CD1c-positive myeloid dendritic cell (primary cell): ENCODE measurements at regions not wholly inside any gene's neighbourhood (a gene's known extent, or its start where the extent isn't known, plus 50 kb on each side); places are given as distances from the start of the nearest gene placed in this dataset.

Experiments
- DNase-seq: peaks from one replicate; pipeline ENCODE4 v3.0.0-alpha.2; 2016; ENCODE audit errors: extremely low spot score

DNA sequence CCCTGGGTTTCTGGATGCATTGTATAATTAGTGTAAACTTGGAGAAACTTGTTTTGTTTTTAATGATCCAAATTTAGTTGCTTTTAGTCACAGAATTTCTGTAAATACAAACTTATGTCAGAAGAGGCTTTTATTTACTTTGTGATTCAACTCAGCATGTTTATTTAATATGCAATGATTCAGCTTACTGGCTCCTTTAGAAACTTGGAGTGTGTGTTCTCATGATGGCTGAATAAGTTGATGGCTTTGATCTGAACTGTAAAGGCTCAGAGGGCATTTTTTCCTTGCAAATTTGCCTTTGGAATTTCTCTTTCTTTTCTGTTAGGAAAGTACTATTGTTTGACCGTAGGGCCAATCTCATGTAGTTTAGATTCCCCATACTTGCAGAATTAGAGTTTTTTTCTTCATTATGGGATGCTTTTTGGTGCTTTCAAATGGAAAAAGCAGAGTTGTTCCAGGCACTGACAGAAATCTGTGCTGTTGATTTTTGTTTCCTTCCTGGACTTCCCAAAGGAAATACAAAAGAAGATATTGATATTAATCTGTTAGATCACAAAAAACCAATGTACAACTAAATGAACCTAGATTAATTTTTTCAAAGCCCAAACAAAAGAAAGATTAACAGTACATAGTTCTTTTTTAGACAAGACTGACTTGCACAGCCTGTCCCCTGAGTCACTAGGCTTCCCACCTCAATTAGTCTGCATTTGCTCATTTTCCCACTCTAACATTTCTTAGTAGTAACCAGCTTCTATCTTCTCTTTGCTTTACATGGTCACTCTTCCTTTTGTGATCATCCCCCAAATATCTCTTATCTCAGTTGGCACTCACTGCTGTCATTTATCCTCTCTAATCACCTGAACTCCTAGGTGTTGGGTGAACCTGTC is 96.8 kb upstream of the AGR3 start:
- no peak for DNase-seq

DNA sequence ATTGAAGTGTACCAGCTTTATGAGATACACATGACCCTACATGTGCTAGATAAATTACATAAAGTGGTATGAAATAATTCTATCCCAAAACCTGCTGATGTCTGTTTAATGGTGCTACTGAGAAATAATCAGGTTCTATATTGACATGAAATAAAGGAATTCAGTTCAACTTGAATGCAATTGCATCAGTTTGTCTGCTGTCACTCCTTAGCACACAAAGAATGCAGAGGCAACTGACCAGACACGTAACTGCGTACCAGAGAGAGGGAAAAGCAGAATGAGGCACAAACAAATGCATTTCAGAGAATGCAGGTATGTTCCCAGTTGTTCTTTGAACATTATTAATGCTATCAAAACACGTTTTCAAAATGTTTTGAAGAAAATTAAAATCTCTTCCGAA is 98.8 kb upstream of the AGR3 start:
- DNase-seq = no peak

DNA sequence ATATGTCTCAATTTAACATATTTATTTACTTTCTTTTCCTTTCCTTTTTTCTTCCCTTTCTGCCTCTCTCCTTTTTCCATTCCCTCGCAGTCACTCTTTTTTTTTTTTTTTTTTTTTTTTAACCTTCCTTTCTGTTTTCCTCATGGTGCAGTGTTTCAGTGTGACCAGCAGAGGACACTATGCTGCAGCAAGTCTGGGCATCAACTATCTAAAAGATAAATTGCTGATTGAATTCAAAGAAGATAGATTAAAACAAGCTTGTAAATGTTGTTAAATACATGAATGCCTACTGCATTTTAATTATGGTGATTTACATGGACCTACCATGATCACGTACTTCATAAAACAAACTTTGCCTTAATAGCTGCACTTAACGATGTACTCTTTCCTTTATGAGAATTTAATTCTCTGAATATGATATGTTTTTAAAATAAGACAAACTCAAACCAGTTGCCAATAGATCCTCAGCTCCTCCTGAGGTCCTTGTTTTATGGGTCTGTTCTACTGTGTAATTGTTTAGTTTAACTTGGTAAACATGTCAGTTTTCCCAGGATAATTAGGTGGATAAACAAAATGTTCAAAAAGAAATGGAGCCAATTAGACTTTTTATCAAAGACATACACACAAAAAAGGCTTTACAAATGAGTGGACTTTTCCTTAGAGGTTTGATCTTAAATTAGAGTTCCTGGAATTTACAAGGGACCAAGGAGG is 101.0 kb upstream of the AGR3 start:
- DNase-seq = peak; percentile 58

DNA sequence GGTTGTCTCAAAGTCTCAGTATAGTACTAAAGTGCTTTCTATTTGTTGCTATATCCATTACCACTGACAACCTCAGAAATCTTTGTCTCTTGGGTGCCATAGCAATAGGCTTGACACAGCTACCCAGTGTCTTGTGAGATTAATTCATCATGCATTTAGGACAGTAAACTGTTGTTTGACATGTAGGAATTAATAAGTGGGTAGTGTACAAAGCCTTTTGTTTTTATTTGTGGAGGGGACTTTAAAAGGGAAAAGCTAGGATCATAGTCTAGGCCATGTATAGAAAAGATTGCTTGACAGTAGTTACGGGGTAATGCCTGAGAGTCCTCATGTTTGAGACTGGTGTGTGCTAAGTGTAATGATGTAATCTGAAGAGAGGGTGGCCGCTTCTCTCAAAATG is 102.6 kb upstream of the AGR3 start:
- no peak for DNase-seq

DNA sequence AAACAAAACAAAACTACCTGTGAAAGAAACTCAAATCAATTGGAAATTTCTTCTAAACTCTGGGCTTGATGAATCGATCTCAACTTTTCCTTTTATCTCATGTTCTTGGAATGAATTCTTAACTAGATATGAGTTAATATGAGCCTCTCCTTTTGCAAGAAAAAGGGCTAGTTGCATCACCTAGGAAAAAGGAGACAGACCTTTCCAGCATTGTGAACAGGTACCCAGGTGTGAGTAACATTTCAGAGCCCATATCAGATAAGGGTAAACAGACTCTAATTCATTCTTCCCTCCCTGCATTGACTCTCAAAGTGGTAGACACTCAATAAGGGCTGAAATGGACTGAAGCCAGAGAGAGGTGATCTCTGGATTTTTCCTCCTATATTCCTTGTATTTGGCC is 103.8 kb upstream of the AGR3 start:
- DNase-seq = no peak

DNA sequence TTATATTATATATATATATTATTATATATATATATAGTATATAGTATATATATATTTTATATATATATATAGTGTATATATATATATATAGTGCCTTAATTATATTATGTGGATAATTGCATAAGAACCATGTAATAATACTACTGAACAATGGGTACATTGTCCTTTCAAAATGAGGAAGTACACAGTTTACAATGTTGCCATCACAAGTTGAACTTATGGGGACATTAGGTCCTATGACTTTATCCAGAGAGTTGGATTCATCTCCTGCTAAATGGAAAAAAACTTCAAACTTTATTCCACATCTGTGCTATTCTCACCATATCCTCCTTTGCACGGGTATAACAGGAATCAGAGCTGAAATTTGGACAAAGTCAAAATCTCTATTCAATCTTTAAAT is 105.0 kb upstream of the AGR3 start:
- peak; percentile 32 for DNase-seq

DNA sequence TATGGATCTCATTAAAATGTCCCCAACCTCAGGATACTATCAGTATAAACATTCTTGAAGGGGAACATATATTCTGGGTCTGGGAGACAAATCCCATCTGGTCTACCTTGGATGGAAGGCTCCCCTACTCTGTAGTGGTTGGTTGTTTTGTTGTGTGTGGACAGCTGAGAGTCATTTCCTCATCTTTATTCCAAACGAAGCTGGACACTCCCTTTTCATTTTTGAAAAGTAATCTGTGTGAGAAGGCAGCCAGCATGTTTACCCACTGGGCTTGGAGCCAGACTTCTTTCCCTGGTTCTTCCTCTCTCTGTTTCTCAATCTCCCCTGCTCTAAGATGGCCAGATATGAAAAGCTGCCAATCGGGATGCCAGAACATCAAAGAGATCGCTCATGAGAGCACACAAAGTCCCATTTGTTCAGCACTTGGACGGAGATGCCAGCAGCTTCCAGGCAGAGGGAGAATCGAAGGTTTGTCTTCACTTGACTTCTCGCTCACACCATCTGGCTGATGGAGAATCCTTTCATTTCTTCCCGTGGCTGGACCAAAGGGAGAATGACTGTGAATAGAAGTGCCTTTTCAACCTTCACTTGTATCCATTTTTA is 108.1 kb upstream of the AGR3 start:
- DNase-seq = no peak

DNA sequence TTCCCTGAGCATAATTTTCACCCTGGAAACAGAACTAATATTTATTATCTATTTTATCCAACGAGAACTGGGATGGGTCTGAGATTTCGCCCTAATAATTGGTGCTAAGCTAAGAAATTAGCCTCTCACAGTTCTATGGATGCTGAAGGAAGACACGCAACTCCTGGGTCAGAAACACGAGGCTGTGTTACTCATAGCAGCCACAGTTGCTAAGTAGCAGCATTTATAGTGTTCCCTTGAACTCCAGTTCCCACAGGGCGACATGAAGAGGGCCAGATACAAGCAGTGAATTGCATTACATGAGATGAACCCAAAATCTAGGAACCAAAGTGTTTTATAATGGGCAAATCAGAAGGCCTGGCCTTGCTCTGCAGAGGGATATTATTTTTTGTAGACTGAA is 109.8 kb upstream of the AGR3 start:
- DNase-seq = no peak

DNA sequence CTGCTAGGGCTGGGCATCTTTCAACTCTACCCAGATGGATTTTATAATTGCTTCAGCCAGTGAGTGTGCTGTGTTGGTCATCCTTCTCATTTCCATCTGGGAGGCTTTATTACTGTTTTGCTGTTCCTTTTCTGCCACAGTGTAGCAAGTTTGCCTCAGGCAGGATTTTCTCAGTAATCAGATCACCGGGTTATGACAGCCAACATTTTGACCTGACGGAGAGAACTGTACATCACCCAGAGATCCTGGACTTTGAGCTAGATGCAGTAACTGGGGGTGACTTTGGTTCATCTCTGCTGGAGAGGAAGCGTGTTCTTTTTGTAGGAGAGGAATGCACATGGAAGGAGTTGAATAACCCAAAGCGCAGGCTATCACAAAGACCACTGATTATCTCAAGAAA is 111.8 kb upstream of the AGR3 start:
- no peak for DNase-seq

DNA sequence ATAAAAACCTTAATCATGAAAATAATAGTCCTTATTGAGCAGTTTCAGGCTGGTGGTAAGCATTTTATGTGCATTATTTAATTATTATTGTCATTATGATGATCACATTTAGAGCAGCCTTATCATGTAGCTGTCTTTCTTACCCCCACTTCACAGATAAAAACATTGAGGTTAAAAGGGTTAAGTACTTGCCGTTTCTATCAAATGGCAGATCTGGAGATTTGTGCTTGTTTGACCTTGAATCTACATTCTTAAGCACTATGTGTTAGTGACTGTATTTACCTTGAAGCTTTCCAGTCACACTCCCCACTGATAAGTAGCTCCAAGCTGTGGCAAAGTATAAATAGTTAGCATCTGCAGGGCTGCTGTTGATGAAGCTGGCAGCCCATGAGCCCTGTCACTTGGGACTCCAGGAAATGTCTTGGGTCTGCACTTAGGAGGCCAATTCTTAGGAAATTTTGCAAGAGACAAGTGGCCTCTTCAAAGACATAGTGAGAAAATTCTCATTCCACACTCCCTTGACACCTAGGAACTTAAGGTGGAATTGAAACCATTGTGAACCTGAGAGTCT is 116.8 kb upstream of the AGR3 start:
- no peak for DNase-seq

DNA sequence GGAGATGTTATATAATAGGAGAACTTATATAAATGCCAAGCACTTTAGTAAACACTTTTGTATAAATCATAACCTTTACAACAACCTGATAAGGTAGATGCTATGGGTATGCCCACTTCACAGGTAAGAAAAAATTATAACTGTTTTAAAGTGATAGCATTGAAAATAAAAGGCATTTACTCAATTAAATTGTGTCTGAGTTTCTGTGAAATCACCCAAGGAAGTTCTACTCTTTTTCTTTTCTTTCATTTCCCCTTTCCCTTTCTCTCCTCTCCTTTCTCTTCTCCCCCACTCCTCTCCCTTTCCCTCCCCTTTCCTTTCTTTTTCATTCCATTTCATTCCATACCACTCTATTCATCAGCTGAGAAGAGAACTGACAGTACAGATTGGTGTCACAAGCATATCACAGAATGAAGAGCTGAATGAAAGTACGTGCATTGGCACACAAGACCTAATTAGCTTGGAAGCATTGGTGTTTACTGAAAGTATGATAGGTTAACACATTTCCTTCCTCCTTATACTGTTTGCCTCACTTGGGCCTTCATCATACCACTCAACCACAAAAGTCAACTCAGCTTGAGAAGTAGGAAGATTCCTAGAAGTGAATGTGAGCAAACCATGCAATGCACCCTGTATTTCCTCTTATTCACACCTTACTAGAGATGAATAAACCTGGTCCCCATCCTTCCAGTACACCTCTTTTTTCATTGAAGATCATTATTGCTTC is 117.9 kb upstream of the AGR3 start:
- DNase-seq = peak; percentile 39

DNA sequence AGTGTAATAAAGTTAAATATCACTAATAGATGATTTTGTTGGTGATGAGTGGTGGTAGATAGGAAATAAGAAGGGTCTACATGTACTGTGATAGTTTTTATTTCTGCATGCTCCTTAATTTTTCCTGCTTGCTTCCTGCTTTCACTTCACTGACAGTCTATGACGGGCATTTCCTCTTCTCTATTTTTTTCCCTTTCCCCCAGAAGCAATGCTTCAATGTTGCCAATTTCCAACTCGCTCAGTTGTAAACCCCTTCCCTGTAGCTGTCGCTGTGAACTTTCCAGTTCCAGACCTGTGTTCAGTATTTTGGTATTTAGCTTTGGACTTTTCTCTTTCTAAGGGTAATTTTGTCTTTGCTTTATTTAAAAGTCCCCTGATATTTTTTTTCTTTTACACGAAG is 123.5 kb upstream of the AGR3 start:
- peak; percentile 63 for DNase-seq

DNA sequence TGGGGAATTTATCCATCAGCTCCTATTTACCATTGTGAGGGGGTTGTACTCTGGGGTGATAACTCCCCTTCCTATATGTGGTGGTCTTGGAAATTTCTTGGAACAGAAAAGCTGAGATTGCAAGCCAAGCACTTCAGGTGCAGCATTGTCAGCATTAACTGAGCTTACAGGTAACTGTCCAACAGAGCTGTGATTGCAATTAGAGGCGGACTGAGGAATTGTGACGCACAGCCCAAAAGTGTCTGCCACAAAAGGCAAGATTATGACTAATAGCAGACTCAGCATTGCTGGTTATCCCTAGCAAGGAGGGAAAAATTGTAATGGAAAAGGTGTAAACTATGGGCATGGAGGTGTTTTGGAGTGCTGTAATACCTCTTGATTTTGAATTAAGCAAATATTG is 126.1 kb upstream of the AGR3 start:
- DNase-seq = no peak

DNA sequence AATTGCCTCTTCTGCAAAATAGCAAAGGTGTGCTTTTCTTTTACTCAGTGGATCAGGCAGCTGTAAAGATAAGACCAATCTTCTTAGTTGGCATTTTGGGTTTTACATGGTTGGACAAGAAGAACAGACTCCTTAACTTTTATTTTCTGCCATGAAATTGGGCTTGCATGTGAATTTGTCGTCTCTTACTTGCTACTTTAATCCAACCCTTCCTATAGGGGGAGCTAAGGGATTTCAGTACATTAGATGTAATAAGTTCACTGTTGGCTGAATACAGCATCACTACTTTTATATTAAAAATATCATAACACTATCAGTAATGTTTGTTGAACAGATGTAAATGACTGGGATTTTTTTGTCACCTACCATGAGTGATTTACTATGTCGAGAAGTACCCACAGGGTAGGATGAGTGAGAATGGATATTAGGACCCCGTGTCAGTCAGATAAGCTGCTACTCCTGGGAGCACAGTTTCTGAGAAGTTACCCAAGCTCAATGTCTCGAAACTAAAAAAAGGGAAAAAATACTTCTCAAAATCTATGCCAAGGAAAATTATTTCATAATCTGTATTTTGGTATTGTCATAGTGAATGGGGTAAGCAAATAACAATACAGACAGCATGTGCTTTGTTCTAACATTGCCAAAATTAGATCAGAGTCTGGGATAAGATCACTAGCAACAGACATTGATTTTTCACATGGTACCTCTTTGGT is 127.4 kb upstream of the AGR3 start:
- peak; percentile 92 for DNase-seq

DNA sequence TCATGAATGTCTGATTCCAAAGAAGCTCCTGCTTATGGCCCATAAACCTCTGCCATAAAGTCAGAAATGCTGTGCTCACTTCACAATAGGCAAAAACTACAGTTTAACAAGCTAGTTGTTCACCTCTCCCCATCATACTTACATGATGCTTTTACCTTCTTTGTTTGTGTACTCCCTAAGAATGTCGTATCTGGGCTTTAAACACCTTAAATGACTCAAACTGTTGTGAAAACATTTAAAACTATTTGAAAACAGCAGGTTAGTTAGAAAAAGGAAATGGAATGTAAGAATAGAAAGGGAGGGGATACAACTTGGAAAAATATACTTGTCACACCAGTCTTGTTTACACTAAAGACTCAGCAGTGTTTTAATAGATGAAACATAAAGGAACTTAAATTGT is 128.2 kb upstream of the AGR3 start:
- no peak for DNase-seq

DNA sequence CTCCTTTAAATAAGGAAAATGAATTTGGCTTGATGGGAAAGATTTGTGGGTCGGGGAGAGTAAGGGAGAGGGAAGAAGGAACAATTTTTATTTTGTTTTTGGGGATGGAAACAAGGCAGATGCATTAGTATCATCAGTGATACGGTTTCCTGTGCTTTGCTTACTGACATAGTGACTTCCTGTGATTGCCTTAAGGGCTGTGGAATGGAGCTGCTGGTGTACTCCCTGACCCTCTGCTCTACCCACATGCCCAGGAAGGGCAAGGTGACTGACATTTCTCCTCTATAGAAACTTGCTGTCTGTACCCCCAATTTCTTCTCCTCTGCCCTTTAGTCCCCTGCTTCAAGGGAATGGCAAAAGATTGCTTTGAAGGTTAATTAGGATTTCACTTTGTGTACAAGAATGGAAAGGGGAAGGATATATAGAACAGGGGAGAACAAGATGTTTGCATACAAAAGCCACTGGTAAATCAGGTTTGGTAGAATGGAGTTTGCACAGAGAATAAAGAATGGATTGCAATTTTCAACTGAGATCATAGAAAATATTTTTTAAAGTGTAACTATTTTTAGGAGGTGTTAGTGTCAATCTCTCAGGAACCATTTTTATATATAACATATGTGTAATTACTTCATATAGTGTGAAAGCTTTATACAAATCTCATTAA is 129.0 kb upstream of the AGR3 start:
- peak; percentile 24 for DNase-seq

DNA sequence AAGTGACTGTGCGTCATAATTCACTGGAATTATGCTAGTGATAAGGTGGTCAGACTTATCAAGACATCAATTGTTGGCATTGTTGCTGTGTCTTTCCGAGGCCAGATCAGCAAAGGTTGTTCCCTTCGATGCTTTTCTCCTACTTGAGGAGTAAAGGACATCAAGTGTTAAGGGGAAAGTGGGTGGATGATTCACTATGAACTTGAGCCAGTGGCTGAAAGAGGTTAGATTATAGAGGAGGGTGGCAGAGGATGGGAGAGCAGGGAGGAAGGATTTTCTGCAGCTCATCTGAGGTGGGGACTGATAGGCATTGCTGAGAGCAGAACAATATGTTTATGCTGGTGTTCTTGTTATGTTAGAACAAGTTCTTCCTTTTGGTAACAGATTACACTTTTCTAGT is 131.4 kb upstream of the AGR3 start:
- peak; percentile 42 for DNase-seq

DNA sequence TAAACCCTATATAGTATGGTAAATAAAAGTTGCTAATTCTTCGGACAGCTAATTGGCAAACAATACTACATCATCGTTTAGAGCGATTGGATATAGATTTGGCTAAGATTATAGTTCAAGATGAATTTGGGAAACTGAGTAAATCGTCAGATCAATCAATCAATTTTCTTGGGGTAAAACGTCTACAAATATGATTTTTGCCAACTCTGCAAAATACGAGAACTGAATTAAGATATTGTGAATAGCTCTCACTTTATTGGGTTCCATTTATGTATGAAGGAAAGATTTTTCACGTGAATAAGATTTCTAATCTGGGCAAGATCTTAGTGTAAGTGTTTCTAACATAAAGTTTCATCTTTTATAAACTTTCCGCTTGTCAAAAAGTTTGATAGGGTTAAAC is 132.9 kb upstream of the AGR3 start:
- DNase-seq = no peak

DNA sequence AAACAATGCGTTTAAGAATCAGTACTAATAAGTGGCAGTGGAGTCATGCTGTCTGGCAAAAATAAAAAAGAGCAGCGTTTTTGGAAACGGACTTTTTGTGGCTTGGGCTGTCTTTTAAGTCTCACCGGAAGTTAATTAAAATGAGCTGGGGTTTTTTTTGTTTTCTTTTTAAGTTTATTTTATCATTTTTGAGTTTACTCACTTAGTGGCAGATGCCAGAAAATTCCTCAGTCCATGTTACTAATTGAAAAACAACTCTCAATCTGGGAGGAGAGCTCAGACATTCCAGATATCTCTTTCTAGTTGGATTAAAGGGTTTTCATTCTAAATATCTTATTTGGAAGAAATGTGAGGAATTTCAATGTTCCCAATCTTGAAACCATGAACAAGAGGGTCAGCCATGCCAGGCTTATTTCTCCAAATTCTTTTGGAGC is 133.8 kb upstream of the AGR3 start:
- DNase-seq = no peak

DNA sequence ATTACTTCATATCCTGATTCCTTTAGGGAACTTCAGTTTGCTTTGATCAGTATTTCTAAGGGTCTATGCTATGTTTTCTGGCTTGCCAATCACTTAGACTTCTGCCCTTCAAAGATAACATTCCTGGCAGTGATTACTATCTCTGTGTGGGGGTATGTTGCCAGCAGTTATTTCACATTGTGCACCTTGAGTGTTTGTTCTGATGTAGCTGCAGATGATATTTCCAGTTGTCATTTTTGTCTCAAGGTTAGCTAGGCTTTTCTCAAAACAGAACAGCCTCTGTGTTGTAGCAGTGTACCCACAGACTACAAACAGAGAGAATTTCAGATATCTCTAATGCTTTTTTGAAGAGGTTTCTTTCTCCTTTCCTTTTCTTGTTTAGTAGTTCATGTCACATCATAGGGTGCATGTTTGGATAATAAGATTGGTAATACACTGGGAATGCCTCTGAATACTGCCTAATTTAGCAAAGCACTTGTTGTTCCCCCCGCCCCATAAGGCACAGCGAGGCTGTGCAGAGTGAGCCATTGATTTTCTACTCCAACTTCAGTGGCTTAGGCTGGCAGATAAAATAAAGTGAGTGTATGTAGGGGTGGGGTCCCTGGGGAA is 134.7 kb upstream of the AGR3 start:
- no peak for DNase-seq
